H1 (cell line): ENCODE measurements at regions not wholly inside any gene's neighbourhood (a gene's known extent, or its start where the extent isn't known, plus 50 kb on each side); places are given as distances from the start of the nearest gene placed in this dataset.

Source experiments
- CTCF ChIA-PET: fragments of 300-600 bp; sonication (Branson Sonifier 250); formaldehyde crosslinking; loops from one replicate; lab custom pipeline; 2021; ENCODE audit not compliant: partially characterized antibody; lab: Charles Lee
- POLR2A ChIA-PET: fragments of 300-600 bp; sonication (Branson Sonifier 250); formaldehyde crosslinking; loops from one replicate; lab custom pipeline; 2021; ENCODE audit warnings: inconsistent platforms; ENCODE audit not compliant: partially characterized antibody; lab: Charles Lee
- DNase-seq, 2 experiments: peaks; one replicate each; pipeline versions ENCODE4 v3.0.0 to v3.0.0-alpha.2; 2010 to 2022; ENCODE audit warnings: low spot score in 2 of 2, low read depth in 1 of 2, mixed read lengths in 1 of 2
- FAIRE-seq: peaks from 2 replicates; lab custom pipeline; 2011; peaks lifted over from hg19 to GRCh38; lab: Jason Lieb, UNC
- H2AFZ ChIP-seq: 2 replicates; pipeline ENCODE4 v1.8.1; 2012; ENCODE audit warnings: low read length, inconsistent platforms
- H2AK5ac ChIP-seq: 2 replicates; pipeline ENCODE4 v1.6.1; 2013; ENCODE audit warnings: low read depth, low read length
- H2BK120ac ChIP-seq: replicated peaks from 2 replicates; pipeline ENCODE3; 2013; ENCODE audit warnings: low read depth, low read length, inconsistent platforms
- H2BK12ac ChIP-seq: 2 replicates; pipeline ENCODE4 v1.6.1; 2013; ENCODE audit warnings: low read depth, low read length
- H2BK15ac ChIP-seq: 2 replicates; pipeline ENCODE4 v1.6.1; 2013; ENCODE audit warnings: low read length
- H2BK20ac ChIP-seq: 2 replicates; pipeline ENCODE4 v1.6.1; 2013; ENCODE audit warnings: low read length
- H2BK5ac ChIP-seq: 2 replicates; pipeline ENCODE4 v1.6.1; 2013; ENCODE audit warnings: low read depth, low read length
- H3K14ac ChIP-seq: 2 replicates; pipeline ENCODE4 v1.6.1; 2013; ENCODE audit warnings: inconsistent platforms; ENCODE audit not compliant: insufficient read length
- H3K18ac ChIP-seq: 2 replicates; pipeline ENCODE4 v1.6.1; 2013; ENCODE audit warnings: low read length; ENCODE audit errors: extremely low read depth
- H3K23ac ChIP-seq: 2 replicates; pipeline ENCODE4 v1.6.1; 2013; ENCODE audit warnings: inconsistent platforms; ENCODE audit not compliant: insufficient read length
- H3K23me2 ChIP-seq: 2 replicates; pipeline ENCODE4 v1.6.1; 2013; ENCODE audit warnings: low read depth, low read length
- H3K27ac ChIP-seq: 2 replicates; pipeline ENCODE4 v1.6.1; 2011; ENCODE audit warnings: low read depth, low read length, inconsistent platforms
- H3K27me3 ChIP-seq, 4 experiments: replicated peaks in 1 of 4; 1 replicate in 1 of 4; 2 replicates in 3 of 4; pipeline versions ENCODE4 v1.6.1 to v1.8.1; 2011 to 2013; ENCODE audit warnings: low read length in 3 of 4, mild to moderate bottlenecking in 3 of 4, inconsistent platforms in 2 of 4, mixed read lengths in 2 of 4, moderate library complexity in 1 of 4; ENCODE audit not compliant: control insufficient read depth in 3 of 4, insufficient read depth in 3 of 4; ENCODE audit errors: extremely low read depth in 1 of 4
- H3K36me3 ChIP-seq, 4 experiments: 2 replicates each; pipeline versions ENCODE4 v1.6.1 to v1.8.1; 2011 to 2013; ENCODE audit warnings: mild to moderate bottlenecking in 4 of 4, low read length in 3 of 4, moderate library complexity in 2 of 4, control low read depth in 1 of 4, inconsistent platforms in 1 of 4; ENCODE audit not compliant: insufficient read depth in 4 of 4, control insufficient read depth in 2 of 4
- H3K4ac ChIP-seq: replicated peaks from 2 replicates; pipeline ENCODE3; 2013; ENCODE audit warnings: low read length, low read depth, mixed read lengths, inconsistent platforms; ENCODE audit not compliant: insufficient read length
- H3K4me1 ChIP-seq, 4 experiments: replicated peaks in 1 of 4; 1 replicate in 1 of 4; 2 replicates in 3 of 4; pipeline versions ENCODE4 v1.6.1 to v1.8.1; 2011 to 2013; ENCODE audit warnings: low read length in 3 of 4, inconsistent platforms in 2 of 4, mixed read lengths in 1 of 4; ENCODE audit not compliant: insufficient read depth in 4 of 4, control insufficient read depth in 3 of 4
- H3K4me2 ChIP-seq, 2 experiments: 2 replicates each; pipeline versions ENCODE4 v1.6.1 to v1.8.1; 2011 to 2013; ENCODE audit warnings: low read depth in 2 of 2, low read length in 2 of 2, control low read depth in 1 of 2, inconsistent platforms in 1 of 2, mild to moderate bottlenecking in 1 of 2; ENCODE audit not compliant: insufficient read depth in 1 of 2
- H3K4me3 ChIP-seq, 4 experiments: fragments of 200-600, 300-600 bp in 1 of 4; sonication (generic), shearing (Covaris generic), sonication (Bioruptor Twin) in 1 of 4; 2 replicates each; pipeline versions ENCODE4 v1.5.1 to v1.8.1; 2011 to 2016; ENCODE audit warnings: low read length in 4 of 4, low read depth in 3 of 4, control low read depth in 2 of 4, inconsistent platforms in 2 of 4, mild to moderate bottlenecking in 2 of 4, mixed read lengths in 1 of 4, moderate library complexity in 1 of 4; ENCODE audit not compliant: insufficient read depth in 2 of 4; ENCODE audit errors: extremely low read depth in 1 of 4
- H3K56ac ChIP-seq: replicated peaks from 2 replicates; pipeline ENCODE3; 2013; ENCODE audit warnings: low read depth, mild to moderate bottlenecking, mixed read lengths, low read length, inconsistent platforms; ENCODE audit not compliant: insufficient read length
- H3K79me1 ChIP-seq: 2 replicates; pipeline ENCODE4 v1.6.1; 2013; ENCODE audit warnings: low read depth, low read length, control low read depth
- H3K79me2 ChIP-seq, 2 experiments: 2 replicates each; pipeline versions ENCODE4 v1.6.1 to v1.8.1; 2012 to 2013; ENCODE audit warnings: low read length in 2 of 2, mild to moderate bottlenecking in 2 of 2, inconsistent platforms in 1 of 2; ENCODE audit not compliant: insufficient read depth in 2 of 2, control insufficient read depth in 1 of 2
- H3K9ac ChIP-seq, 4 experiments: replicated peaks in 1 of 4; 1 replicate in 1 of 4; 2 replicates in 3 of 4; pipeline versions ENCODE4 v1.6.1 to v1.8.1; 2011 to 2013; ENCODE audit warnings: low read depth in 3 of 4, low read length in 3 of 4, control low read depth in 2 of 4, mild to moderate bottlenecking in 2 of 4, moderate library complexity in 2 of 4, inconsistent platforms in 1 of 4; ENCODE audit errors: extremely low read depth in 1 of 4
- H3K9me3 ChIP-seq, 2 experiments: 2 replicates each; pipeline versions ENCODE4 v1.6.1 to v1.8.1; 2012 to 2013; ENCODE audit warnings: mild to moderate bottlenecking in 2 of 2, moderate library complexity in 2 of 2, control low read depth in 1 of 2, inconsistent platforms in 1 of 2, low read depth in 1 of 2, low read length in 1 of 2, mixed read lengths in 1 of 2; ENCODE audit not compliant: insufficient read depth in 2 of 2
- H4K20me1 ChIP-seq, 2 experiments: replicated peaks in 1 of 2; 2 replicates each; pipeline versions ENCODE3 to v1.8.1; 2011 to 2013; ENCODE audit warnings: inconsistent platforms in 2 of 2, low read length in 2 of 2, mild to moderate bottlenecking in 1 of 2; ENCODE audit not compliant: insufficient read depth in 2 of 2, control insufficient read depth in 1 of 2
- H4K5ac ChIP-seq: 2 replicates; pipeline ENCODE4 v1.6.1; 2013; ENCODE audit warnings: low read length, low read depth, mixed read lengths, inconsistent platforms; ENCODE audit not compliant: insufficient read length
- H4K8ac ChIP-seq: 2 replicates; pipeline ENCODE4 v1.8.0; 2013; ENCODE audit warnings: mild to moderate bottlenecking, moderate library complexity, low read length, inconsistent platforms; ENCODE audit not compliant: insufficient read depth; ENCODE audit errors: extremely low read depth
- H4K91ac ChIP-seq: replicated peaks from 2 replicates; pipeline ENCODE3; 2013; ENCODE audit warnings: low read length, mixed read lengths, inconsistent platforms; ENCODE audit not compliant: insufficient read length
- BCL11A ChIP-seq, 2 experiments: IDR thresholded peaks; one replicate each; pipeline ENCODE4 v1.6.1; 2011; ENCODE audit warnings: low read depth in 2 of 2, low read length in 2 of 2, mild to moderate bottlenecking in 2 of 2
- E2F6 ChIP-seq: IDR thresholded peaks from 2 replicates; pipeline ENCODE4 v1.6.1; 2012; ENCODE audit warnings: inconsistent platforms
- GABPA ChIP-seq: IDR thresholded peaks from 2 replicates; pipeline ENCODE4 v1.6.1; 2011; ENCODE audit warnings: mild to moderate bottlenecking, low read length, moderate library complexity, borderline replicate concordance; ENCODE audit not compliant: insufficient read depth
- GTF2F1 ChIP-seq: IDR thresholded peaks from 2 replicates; pipeline ENCODE4 v1.6.1; 2012; ENCODE audit warnings: low read depth, low read length, improper control_type of control experiment, borderline replicate concordance
- NRF1 ChIP-seq: IDR thresholded peaks from 2 replicates; pipeline ENCODE4 v1.6.1; 2011; ENCODE audit warnings: mild to moderate bottlenecking, low read depth, low read length, improper control_type of control experiment
- RXRA ChIP-seq: IDR thresholded peaks from 2 replicates; pipeline ENCODE4 v1.6.1; 2011; ENCODE audit warnings: low read depth, mild to moderate bottlenecking, low read length, moderate library complexity; ENCODE audit not compliant: insufficient read depth
- SAP30 ChIP-seq: fragments of 300-600 bp; sonication (generic); IDR thresholded peaks from 2 replicates; pipeline ENCODE4 v1.7.1; 2012; ENCODE audit warnings: low read length, moderate library complexity, mild to moderate bottlenecking, inconsistent platforms; ENCODE audit not compliant: insufficient read depth, insufficient replicate concordance
- SP4 ChIP-seq: IDR thresholded peaks from 2 replicates; pipeline ENCODE4 v1.6.1; 2012; ENCODE audit warnings: low read length, inconsistent platforms
- SRF ChIP-seq: IDR thresholded peaks from 2 replicates; pipeline ENCODE4 v1.6.1; 2011; ENCODE audit warnings: mild to moderate bottlenecking, low read depth, low read length, moderate library complexity
- TAF7 ChIP-seq: optimal IDR thresholded peaks from 2 replicates; pipeline ENCODE3; 2011; ENCODE audit warnings: low read depth, mild to moderate bottlenecking, inconsistent platforms, low read length, moderate library complexity, borderline replicate concordance
- TCF12 ChIP-seq: IDR thresholded peaks from 2 replicates; pipeline ENCODE4 v1.6.1; 2011; ENCODE audit warnings: low read depth, mild to moderate bottlenecking, low read length
- ZNF274 ChIP-seq: IDR thresholded peaks from 2 replicates; pipeline ENCODE4 v1.7.0; 2012; ENCODE audit warnings: low read length, borderline replicate concordance; ENCODE audit errors: extremely low read depth
- WGBS, 2 experiments: shearing (Covaris generic) in 1 of 2; methylation state at CpG; one replicate each; pipeline versions ENCODE4 v1.1.6 to v1.1.7; 2013 to 2015; ENCODE audit warnings: low lambda C conversion rate in 2 of 2, mixed read lengths in 2 of 2, inconsistent platforms in 1 of 2, low coverage in 1 of 2, missing lambda C conversion rate in 1 of 2; ENCODE audit not compliant: insufficient replicate concordance in 2 of 2, insufficient coverage in 1 of 2, insufficient read length in 1 of 2; ENCODE audit errors: extremely low coverage in 1 of 2, missing lambda C conversion rate in 1 of 2; 5-methylcytosine and 5-hydroxymethylcytosine counted together
- TF ChIP-seq, protein P1 (sequence below): IDR thresholded peaks from 2 replicates; pipeline ENCODE4 v1.6.1; 2011; ENCODE audit warnings: low read depth, mild to moderate bottlenecking, low read length; ENCODE audit not compliant: insufficient read depth

DNA sequence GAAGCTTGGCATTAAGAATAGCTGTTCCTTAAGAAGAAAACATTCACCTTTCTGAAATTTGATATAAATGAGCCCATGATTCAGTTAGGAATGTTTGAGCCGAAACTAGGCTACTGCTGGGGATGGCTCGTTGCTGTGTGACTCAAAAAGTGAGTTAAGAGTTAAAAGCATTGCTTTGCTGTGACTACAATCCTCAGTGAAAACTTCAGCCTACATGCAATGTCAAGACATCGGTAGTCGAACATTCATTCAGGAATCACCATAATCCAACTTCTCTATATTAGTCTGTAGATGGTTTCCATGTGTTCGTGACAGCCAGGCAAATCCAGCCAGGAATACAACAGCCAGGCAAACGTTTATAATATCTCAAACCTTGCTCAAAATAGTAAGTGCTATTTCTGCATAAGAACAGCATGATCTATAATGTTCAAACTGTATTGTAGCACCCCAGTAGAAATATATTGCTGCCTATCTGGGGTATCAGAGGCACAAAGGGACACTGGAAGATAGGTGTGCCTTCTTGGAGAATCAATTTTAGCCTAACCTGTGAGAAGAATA lies 1225.1 kb downstream of the CDH8 start:
- CTCF ChIA-PET: no interaction called here
- H3K9ac ChIP-seq: no peak overlapping the region
- TF ChIP-seq TCF12 (no peak), BCL11A (IDR thresholded peaks at IDR 0.05; ENCODE audit: low read depth in 2 of 2, low read length in 2 of 2) (no peak), SP4 (no peak), SRF (no peak), GABPA (no peak), TAF7 (no peak), NRF1 (no peak), GTF2F1 (no peak), RXRA (no peak), E2F6 (no peak), SAP30 (no peak), ZNF274 (no peak)
- TF ChIP-seq, protein P1, sequence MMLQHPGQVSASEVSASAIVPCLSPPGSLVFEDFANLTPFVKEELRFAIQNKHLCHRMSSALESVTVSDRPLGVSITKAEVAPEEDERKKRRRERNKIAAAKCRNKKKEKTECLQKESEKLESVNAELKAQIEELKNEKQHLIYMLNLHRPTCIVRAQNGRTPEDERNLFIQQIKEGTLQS: no peak

More for the DNA sequence above, 1225.1 kb downstream of the CDH8 start:
- FAIRE-seq: no peak
- H4K5ac ChIP-seq: no peak overlapping the region
- no peak overlapping the region for H3K27ac ChIP-seq
- H2BK5ac ChIP-seq: no peak overlapping the region
- no peak overlapping the region for H2BK20ac ChIP-seq
- no peaks in the 10 kb centered on the region for H4K20me1 ChIP-seq
- no peaks in the 10 kb centered on the region for H3K9me3 ChIP-seq
- H3K23ac ChIP-seq: no peak overlapping the region
- no peaks in the 10 kb centered on the region for H3K23me2 ChIP-seq
- POLR2A ChIA-PET: no interaction called here
- H2BK15ac ChIP-seq: no peak overlapping the region
- H3K18ac ChIP-seq: no peak overlapping the region
- H3K4me3 ChIP-seq: no peak overlapping the region
- no peaks in the 10 kb centered on the region for H3K79me2 ChIP-seq
- H4K91ac ChIP-seq: no peak overlapping the region
- H2AFZ ChIP-seq: no peak overlapping the region
- no peak overlapping the region for H3K14ac ChIP-seq
- WGBS, 2 experiments: 85% methylated on average over 6 of the region's 6 CpGs; no CpG with 5 or more reads in 1 of the 2 experiments
- no peak overlapping the region for H3K4ac ChIP-seq
- no peak overlapping the region for H2AK5ac ChIP-seq
- no peak overlapping the region for H2BK12ac ChIP-seq
- no peaks in the 10 kb centered on the region for H3K27me3 ChIP-seq
- H3K56ac ChIP-seq: no peak overlapping the region
- no peaks in the 10 kb centered on the region for H3K79me1 ChIP-seq
- H3K4me2 ChIP-seq: no peak overlapping the region
- H2BK120ac ChIP-seq: no peak overlapping the region
- no peaks in the 10 kb centered on the region for H3K4me1 ChIP-seq
- H3K36me3 ChIP-seq: no peaks in the 10 kb centered on the region
- DNase-seq: no peak
- no peak overlapping the region for H4K8ac ChIP-seq
